Heart right ventricle (tissue), 16 donors: ENCODE measurements at regions not wholly inside any gene's neighbourhood (a gene's known extent, or its start where the extent isn't known, plus 50 kb on each side); places are given as distances from the start of the nearest gene placed in this dataset.

Source experiments
- ATAC-seq, 8 donors: fragments of 200-7000 bp; cut with Tn5 transposase; one replicate each; pipeline ENCODE4 v1.9.1; 2020; ENCODE audit warnings: mild to moderate bottlenecking in 8 of 8, moderate library complexity in 8 of 8, moderate number of reproducible peaks in 1 of 8
- DNase-seq, 2 donors: peaks; one replicate each; pipeline ENCODE4 v3.0.0-alpha.2; 2020
- H3K27ac ChIP-seq, 10 donors: fragments of 200-600 bp; sonication (generic) in 2 of 10; one replicate each; pipeline versions ENCODE4 v1.5.0 to v1.8.0; 2020 to 2022; ENCODE audit warnings: mild to moderate bottlenecking in 3 of 10
- H3K27me3 ChIP-seq, 7 donors: fragments of 200-600 bp; one replicate each; pipeline ENCODE4 v1.8.0; 2021 to 2022; ENCODE audit warnings: mild to moderate bottlenecking in 2 of 7
- H3K36me3 ChIP-seq, 9 donors: fragments of 200-600 bp; sonication (generic) in 1 of 9; one replicate each; pipeline versions ENCODE4 v1.5.0 to v1.8.0; 2020 to 2022; ENCODE audit warnings: mild to moderate bottlenecking in 2 of 9
- H3K4me1 ChIP-seq, 9 donors: fragments of 200-600 bp; sonication (generic) in 1 of 9; one replicate each; pipeline versions ENCODE4 v1.5.0 to v1.8.0; 2020 to 2022; ENCODE audit warnings: mild to moderate bottlenecking in 4 of 9
- H3K4me3 ChIP-seq, 10 donors: fragments of 200-600 bp; sonication (generic) in 2 of 10; one replicate each; pipeline versions ENCODE4 v1.5.0 to v1.8.0; 2020 to 2022; ENCODE audit warnings: mild to moderate bottlenecking in 7 of 10, moderate library complexity in 2 of 10
- H3K9me3 ChIP-seq, 11 donors: fragments of 200-600 bp in 10 of 11; sonication (generic) in 2 of 11; one replicate each; pipeline versions ENCODE4 v1.5.0 to v1.8.0; 2013 to 2022; ENCODE audit warnings: mild to moderate bottlenecking in 2 of 11, control low read depth in 1 of 11, moderate library complexity in 1 of 11
- CTCF ChIP-seq, 9 donors: fragments of 200-600 bp; sonication (generic) in 2 of 9; IDR thresholded peaks; one replicate each; pipeline versions ENCODE4 v1.5.0 to v1.8.0; 2021 to 2022; ENCODE audit warnings: antibody characterized with exemption in 9 of 9, mild to moderate bottlenecking in 5 of 9, moderate library complexity in 1 of 9
- WGBS, 2 donors: extraction: QIAGEN DNeasy Blood & Tissue Kit; methylation state at CpG; one replicate each; pipeline ENCODE4 v1.1.7; 2013; ENCODE audit warnings: inconsistent platforms in 1 of 2; 5-methylcytosine and 5-hydroxymethylcytosine counted together
- intact Hi-C, 10 donors: fragments of 100-400 bp; cut with DNase I; formaldehyde crosslinking; loops; one replicate each; pipeline versions ENCODE4 v1.11.1 to v1.14.2; 2022
- donor health status: Arrhythmogenic right ventricular cardiomyopathy.
- donor health status: ischemic (EF 13 %, LVEDD 7.1; RV severe dilation, severe dysfunction).
- donor health status: healthy with polysubstance abuse.
- donor health status: DM: no; HTN: yes; CAD: no.
- donor health status: DM: no; HTN: no; CAD: no.
- donor health status: ischemic (EF 25% LVEDD 6.9; RV normal size, moderate dysfunction).
- donor health status: ischemic (EF 25% LVEDD 5.7; RV mildly dilated, moderate dysfunction).
- donor health status: healthy.
- donor health status: DM: yes; HTN: yes; CAD: no.
- donor health status: Ischemic cardiomyopathy.
- donor health status: ischemic (EF 35%, LVEDD 5.7; RV mildly dilated, moderate dysfunction).
- donor health status: nonischemic (EF 11% LVEDD 7.7; RV severe dilation, severe dysfunction).
- donor health status: DM: yes; HTN: yes; CAD: no.
- donor health status: PGD.
- donor health status: ischemic (EF 29% LVEDD 5.4; RV normal size, mild dysfunction).
- donor health status: nonischemic (EF 23%, LVEDD 6.1; RV moderate dilation, normal function).

DNA sequence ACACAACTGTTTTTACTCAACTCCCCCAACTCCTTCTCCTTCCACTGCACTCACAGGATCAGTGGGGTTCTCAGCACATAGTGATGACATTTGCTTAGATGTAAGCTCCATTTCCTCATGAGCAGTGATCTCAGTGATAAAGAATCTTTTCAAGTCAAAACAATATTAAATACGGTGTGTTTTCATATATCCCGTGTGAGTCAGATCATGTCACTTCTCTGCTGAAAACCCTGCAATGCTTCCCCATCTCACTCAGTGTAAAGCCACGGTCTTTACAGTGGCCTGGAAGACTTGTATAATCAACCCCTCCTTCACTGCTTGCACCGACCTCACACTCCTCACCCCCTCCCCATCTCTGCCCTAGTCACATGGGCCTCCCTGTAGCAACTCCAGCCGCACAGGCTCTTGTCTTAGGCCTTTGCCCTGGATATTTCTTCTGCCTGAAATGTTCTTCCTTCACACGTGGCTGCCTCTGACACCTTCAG lies 149.7 kb upstream of the ARHGAP5 start:
- WGBS, 2 donors, result 10 to 18% methylated on average over 6 of the region's 6 CpGs
- H3K4me3 ChIP-seq, result no peak overlapping the region
- H3K4me1 ChIP-seq, result peaks cover 5 to 49% (median 36%) of the 10 kb centered on the region in 9 donors
- peak overlapping the region; percentile 70 to 92 (median 84) for H3K27ac ChIP-seq
- H3K9me3 ChIP-seq, result no peaks in the 10 kb centered on the region
- H3K36me3 ChIP-seq, result no peaks in the 10 kb centered on the region
- no peaks in the 10 kb centered on the region for H3K27me3 ChIP-seq
- intact Hi-C loops, result loop anchor here in 3 of 10 donors (5.0 to 10.0 kb wide), 4 partner anchors 150 to 547 kb away; partner anchors contain the start of genes ARHGAP5 (in 1 of the 3) and NUBPL (in 1 of the 3)
- DNase-seq (peak; percentile 25 to 44), ATAC-seq (peak; percentile 54 to 85 (median 80))
- TF ChIP-seq CTCF (IDR thresholded peaks at IDR 0.05), result no peak

DNA sequence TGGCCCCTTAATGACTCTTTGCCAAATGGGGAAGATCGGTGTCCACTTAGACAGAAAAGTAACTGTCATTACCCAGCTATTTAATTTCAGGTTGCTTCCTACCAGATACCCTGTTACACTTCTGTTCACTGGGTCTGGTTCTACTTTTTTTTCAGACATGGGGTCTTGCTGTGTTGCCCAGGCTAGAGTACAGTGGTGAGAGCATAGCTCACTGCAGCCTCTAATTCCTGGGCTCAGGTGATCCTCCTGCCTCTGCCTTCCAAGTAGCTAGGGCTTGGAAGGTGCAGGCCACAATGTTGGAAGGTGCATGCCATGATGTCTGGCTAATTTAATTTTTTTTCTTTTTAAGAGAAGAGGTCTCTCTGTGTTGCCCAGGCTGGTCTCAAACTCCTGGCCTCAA lies 147.0 kb upstream of the ARHGAP5 start:
- ATAC-seq, result no peak
- DNase-seq, result no peak
- Histone ChIP-seq H3K4me3 (no peak overlapping the region), H3K4me1 (peaks cover 5 to 64% (median 46%) of the 10 kb centered on the region in 9 donors), H3K36me3 (no peaks in the 10 kb centered on the region), H3K27ac (peak overlapping the region in 1 of 10 donors; percentile 91), H3K9me3 (no peaks in the 10 kb centered on the region), H3K27me3 (no peaks in the 10 kb centered on the region)
- intact Hi-C loops, result loop anchor here in 6 of 10 donors (5.0 to 10.0 kb wide), 7 partner anchors 145 to 545 kb away; partner anchors contain the start of gene ARHGAP5 (in 3 of the 6)
- WGBS, 2 donors, result 88 to 91% methylated on average over 1 of the region's 1 CpG
- no peak for TF ChIP-seq CTCF (IDR thresholded peaks at IDR 0.05)

DNA sequence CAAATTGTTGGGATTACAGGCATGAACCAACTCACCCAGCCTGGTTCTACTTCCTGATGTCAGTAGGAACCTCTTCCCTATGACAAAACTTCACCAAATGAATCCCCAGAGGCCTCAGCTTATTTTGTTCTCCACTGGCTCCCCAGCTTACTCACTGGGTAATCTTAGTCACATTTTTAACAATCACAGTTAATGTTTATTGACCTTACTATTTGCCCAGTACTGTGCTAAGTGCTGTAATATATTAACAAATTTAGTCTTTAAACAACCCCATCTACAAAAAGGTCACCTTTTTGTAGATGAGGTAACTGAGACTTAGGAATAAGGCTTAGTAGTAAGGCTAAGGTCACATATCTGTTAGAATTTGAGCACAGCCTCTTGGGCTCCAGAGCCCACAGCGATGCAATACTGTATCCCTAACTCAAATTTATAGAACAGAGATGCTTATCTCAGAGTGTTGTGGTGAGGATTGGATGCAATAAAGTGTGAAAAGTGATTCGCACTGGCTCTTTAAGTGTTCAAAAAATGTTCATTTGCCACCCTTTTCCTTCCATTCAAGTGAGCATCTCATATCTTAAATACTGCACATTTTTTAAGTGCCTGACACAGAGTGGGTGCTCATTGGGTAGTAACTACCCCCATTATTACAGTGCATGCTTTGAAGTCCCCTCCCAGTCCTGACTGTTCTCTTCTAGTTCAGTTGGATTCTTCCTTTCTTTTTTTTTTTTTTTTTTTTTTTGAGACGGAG lies 146.4 kb upstream of the ARHGAP5 start:
- no peak for DNase-seq
- ATAC-seq, result no peak
- Histone ChIP-seq H3K27ac (peak overlapping the region in 1 of 10 donors; percentile 4), H3K27me3 (no peaks in the 10 kb centered on the region), H3K36me3 (no peaks in the 10 kb centered on the region), H3K4me1 (peaks cover 5 to 64% (median 49%) of the 10 kb centered on the region in 9 donors), H3K9me3 (no peaks in the 10 kb centered on the region), H3K4me3 (no peak overlapping the region)
- intact Hi-C loops, result loop anchor here in 6 of 10 donors (5.0 to 10.0 kb wide), 7 partner anchors 144 to 544 kb away; partner anchors contain the start of gene ARHGAP5 (in 3 of the 6)
- TF ChIP-seq CTCF (IDR thresholded peaks at IDR 0.05), result no peak
- 88 to 95% methylated on average over 3 of the region's 3 CpGs for WGBS, 2 donors

DNA sequence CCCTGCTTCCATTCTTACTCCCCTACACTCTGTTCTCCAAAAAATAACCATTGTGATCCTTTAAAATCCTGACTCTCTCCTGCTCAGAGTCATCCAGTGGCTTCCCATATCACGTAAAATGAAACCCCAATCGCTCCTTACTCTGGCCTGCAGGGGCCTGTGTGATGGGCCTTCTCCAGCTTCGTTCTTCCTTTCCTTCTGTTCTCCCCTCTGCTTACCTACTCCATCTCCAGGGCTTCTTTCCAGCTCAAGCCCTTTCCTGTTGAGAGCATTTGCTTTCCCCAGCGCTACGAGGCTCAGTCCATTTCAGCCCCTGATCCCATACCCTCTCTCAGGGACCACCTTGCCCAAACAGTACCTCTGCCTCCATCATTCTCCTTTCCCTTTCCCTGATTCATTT lies 144.4 kb upstream of the ARHGAP5 start:
- no peak for DNase-seq
- intact Hi-C loops, result loop anchor here in 6 of 10 donors (5.0 to 10.0 kb wide), 7 partner anchors 142 to 542 kb away; partner anchors contain the start of gene ARHGAP5 (in 3 of the 6)

More for the DNA sequence above, 144.4 kb upstream of the ARHGAP5 start:
- Histone ChIP-seq H3K9me3 (no peaks in the 10 kb centered on the region), H3K27me3 (no peaks in the 10 kb centered on the region), H3K36me3 (no peaks in the 10 kb centered on the region), H3K4me1 (peaks cover 0 to 50% (median 35%) of the 10 kb centered on the region in 9 donors), H3K4me3 (no peak overlapping the region), H3K27ac (no peak overlapping the region)
- no peak for ATAC-seq
- no peak for TF ChIP-seq CTCF (IDR thresholded peaks at IDR 0.05)
- 89 to 94% methylated on average over 5 of the region's 5 CpGs for WGBS, 2 donors
